ENCODE measurements at regions not wholly inside any gene's neighbourhood (a gene's known extent, or its start where the extent isn't known, plus 50 kb on each side); places are given as distances from the start of the nearest gene placed in this dataset.
"Not testable (repeated sequence)": the region's sequence is repeated elsewhere in the genome, so short reads cannot be mapped to it uniquely, and the experiment has no call there.

GRCh38 chr1:143905214-143906179 is 66.3 kb downstream of the FAM72C start:
- peak; percentile 54 for DNase-seq (ENCODE audit: low spot score)

- not testable (repeated sequence) for DNase-seq (ENCODE audit: low spot score)
These were observed 67.2 kb downstream of the FAM72C start for GRCh38 chr1:143904622-143904979.

GRCh38 chr1:143903899-143904621 is 67.7 kb downstream of the FAM72C start:
- DNase-seq (ENCODE audit: low spot score): peak; percentile 47

GRCh38 chr1:143896377-143896776 is 75.4 kb downstream of the FAM72C start:
- not testable (repeated sequence) for DNase-seq (ENCODE audit: low spot score)

GRCh38 chr1:143884932-143885574 is 86.7 kb downstream of the FAM72C start:
- peak; percentile 76 for DNase-seq (ENCODE audit: low spot score)

- DNase-seq (ENCODE audit: low spot score): not testable (repeated sequence)
These were observed 87.3 kb downstream of the FAM72C start for GRCh38 chr1:143884532-143884931.

- not testable (repeated sequence) for DNase-seq (ENCODE audit: low spot score)
These were observed 91.8 kb downstream of the FAM72C start for GRCh38 chr1:143879757-143880536.

- DNase-seq (ENCODE audit: low spot score): not testable (repeated sequence)
These were observed 95.8 kb downstream of the FAM72C start for GRCh38 chr1:143875947-143876346.

GRCh38 chr1:143874625-143875024 is 97.2 kb downstream of the FAM72C start:
- not testable (repeated sequence) for DNase-seq (ENCODE audit: low spot score)

- not testable (repeated sequence) for DNase-seq (ENCODE audit: low spot score)
These were observed 98.1 kb downstream of the FAM72C start for GRCh38 chr1:143873650-143874049.

- DNase-seq (ENCODE audit: low spot score): not testable (repeated sequence)
These were observed 101.4 kb downstream of the FAM72C start for GRCh38 chr1:143870388-143870787.

GRCh38 chr1:143867590-143868220 is 104.1 kb downstream of the FAM72C start:
- DNase-seq (ENCODE audit: low spot score): not testable (repeated sequence)

- not testable (repeated sequence) for DNase-seq (ENCODE audit: low spot score)
These were observed 107.8 kb downstream of the FAM72C start for GRCh38 chr1:143863901-143864520.

- not testable (repeated sequence) for DNase-seq (ENCODE audit: low spot score)
These were observed 109.1 kb downstream of the FAM72C start for GRCh38 chr1:143862722-143863121.

- not testable (repeated sequence) for DNase-seq (ENCODE audit: low spot score)
These were observed 110.5 kb downstream of the FAM72C start for GRCh38 chr1:143861306-143861705.

GRCh38 chr1:143855867-143856266 is 115.9 kb downstream of the FAM72C start:
- DNase-seq (ENCODE audit: low spot score): not testable (repeated sequence)

- not testable (repeated sequence) for DNase-seq (ENCODE audit: low spot score)
These were observed 117.7 kb downstream of the FAM72C start for GRCh38 chr1:143854069-143854468.

GRCh38 chr1:143850637-143851036 is 121.1 kb downstream of the FAM72C start:
- not testable (repeated sequence) for DNase-seq (ENCODE audit: low spot score)

GRCh38 chr1:143848859-143849258 is 122.9 kb downstream of the FAM72C start:
- not testable (repeated sequence) for DNase-seq (ENCODE audit: low spot score)

GRCh38 chr1:143845193-143845592 is 126.6 kb downstream of the FAM72C start:
- not testable (repeated sequence) for DNase-seq (ENCODE audit: low spot score)
